GM19351 (cell line): ENCODE measurements at regions not wholly inside any gene's neighbourhood (a gene's known extent, or its start where the extent isn't known, plus 50 kb on each side); places are given as distances from the start of the nearest gene placed in this dataset.
"Not testable (repeated sequence)": the region's sequence is repeated elsewhere in the genome, so short reads cannot be mapped to it uniquely, and the experiment has no call there.

Experiments used
- ATAC-seq: cut with Tn5 transposase; IDR thresholded peaks from one replicate; pipeline ENCODE4 v1.9.1; 2021; ENCODE audit warnings: mild to moderate bottlenecking, moderate library complexity; ENCODE audit not compliant: unreplicated experiment

- ATAC-seq: no peak
Measured at GRCh38 chr2:185374878-185375277, 363.7 kb upstream of the FSIP2 start.

GRCh38 chr2:185375731-185376130, 362.9 kb upstream of the FSIP2 start:
- no peak for ATAC-seq

GRCh38 chr2:185381631-185382030, 357.0 kb upstream of the FSIP2 start:
- ATAC-seq: no peak

GRCh38 chr2:185384822-185385560, 353.6 kb upstream of the FSIP2 start:
- ATAC-seq: no peak

GRCh38 chr2:185388226-185388625, 350.4 kb upstream of the FSIP2 start:
- no peak for ATAC-seq

- ATAC-seq: no peak
Measured at GRCh38 chr2:185391543-185391942, 347.1 kb upstream of the FSIP2 start.

GRCh38 chr2:185393091-185393490, 345.5 kb upstream of the FSIP2 start:
- ATAC-seq: no peak

GRCh38 chr2:185402474-185402873, 336.1 kb upstream of the FSIP2 start:
- no peak for ATAC-seq

GRCh38 chr2:185404578-185404977, 334.0 kb upstream of the FSIP2 start:
- no peak for ATAC-seq

GRCh38 chr2:185417111-185417510, 321.5 kb upstream of the FSIP2 start:
- no peak for ATAC-seq

GRCh38 chr2:185417688-185418087, 320.9 kb upstream of the FSIP2 start:
- ATAC-seq: no peak

GRCh38 chr2:185424958-185425629, 313.5 kb upstream of the FSIP2 start:
- not testable (repeated sequence) for ATAC-seq

GRCh38 chr2:185428000-185428399, 310.6 kb upstream of the FSIP2 start:
- ATAC-seq: no peak

GRCh38 chr2:185433824-185434223, 304.8 kb upstream of the FSIP2 start:
- ATAC-seq: no peak

GRCh38 chr2:185436787-185437372, 301.7 kb upstream of the FSIP2 start:
- ATAC-seq: no peak

GRCh38 chr2:185441486-185442005, 297.1 kb upstream of the FSIP2 start:
- no peak for ATAC-seq

- no peak for ATAC-seq
Measured at GRCh38 chr2:185456517-185456916, 282.1 kb upstream of the FSIP2 start.

GRCh38 chr2:185463481-185463880, 275.1 kb upstream of the FSIP2 start:
- no peak for ATAC-seq

GRCh38 chr2:185466915-185467314, 271.7 kb upstream of the FSIP2 start:
- ATAC-seq: no peak

- ATAC-seq: no peak
Measured at GRCh38 chr2:185471441-185471840, 267.2 kb upstream of the FSIP2 start.

GRCh38 chr2:185472574-185472973, 266.0 kb upstream of the FSIP2 start:
- ATAC-seq: no peak

GRCh38 chr2:185473838-185474237, 264.8 kb upstream of the FSIP2 start:
- no peak for ATAC-seq
